AG09309 (cell line): ENCODE measurements at regions not wholly inside any gene's neighbourhood (a gene's known extent, or its start where the extent isn't known, plus 50 kb on each side); places are given as distances from the start of the nearest gene placed in this dataset.
A peak's percentile ranks its signal among the peaks of the same experiment; 100 is the strongest.
"Not testable (repeated sequence)": the region's sequence is repeated elsewhere in the genome, so short reads cannot be mapped to it uniquely, and the experiment has no call there.

Experiments
- DNase-seq: peaks from one replicate; pipeline ENCODE4 v3.0.0-alpha.2; 2010; ENCODE audit warnings: low read depth
- H3K4me3 ChIP-seq: 2 replicates; pipeline ENCODE4 v1.5.1; 2011; ENCODE audit warnings: mild to moderate bottlenecking, low read depth, low read length, moderate library complexity; ENCODE audit not compliant: control insufficient read depth
- TF ChIP-seq, protein P1 (sequence below): IDR thresholded peaks from 2 replicates; pipeline ENCODE4 v1.5.1; 2011; ENCODE audit warnings: mild to moderate bottlenecking, low read depth, low read length, inconsistent platforms; ENCODE audit not compliant: insufficient read depth, control insufficient read depth; ENCODE audit errors: missing control alignments

DNA sequence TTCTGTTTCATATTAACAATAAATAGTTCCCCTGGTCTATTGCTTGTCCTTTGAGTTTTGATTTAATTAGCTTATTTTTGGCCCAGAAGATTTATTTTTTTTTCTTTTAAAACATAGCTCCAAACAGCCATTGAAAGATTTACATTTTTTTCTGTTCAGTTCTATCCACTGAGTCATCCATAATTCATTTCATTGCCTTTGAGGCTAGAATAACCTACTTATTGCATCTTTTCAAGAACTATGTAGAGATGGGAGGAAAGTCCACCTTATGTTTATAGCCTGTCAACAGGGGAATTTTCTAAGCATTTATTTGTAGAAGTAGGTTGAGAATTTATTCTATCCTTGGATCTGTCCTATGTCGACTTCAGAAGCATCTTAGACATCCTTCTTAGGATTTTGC is 53.4 kb upstream of the CHD2 start:
- TF ChIP-seq, protein P1, sequence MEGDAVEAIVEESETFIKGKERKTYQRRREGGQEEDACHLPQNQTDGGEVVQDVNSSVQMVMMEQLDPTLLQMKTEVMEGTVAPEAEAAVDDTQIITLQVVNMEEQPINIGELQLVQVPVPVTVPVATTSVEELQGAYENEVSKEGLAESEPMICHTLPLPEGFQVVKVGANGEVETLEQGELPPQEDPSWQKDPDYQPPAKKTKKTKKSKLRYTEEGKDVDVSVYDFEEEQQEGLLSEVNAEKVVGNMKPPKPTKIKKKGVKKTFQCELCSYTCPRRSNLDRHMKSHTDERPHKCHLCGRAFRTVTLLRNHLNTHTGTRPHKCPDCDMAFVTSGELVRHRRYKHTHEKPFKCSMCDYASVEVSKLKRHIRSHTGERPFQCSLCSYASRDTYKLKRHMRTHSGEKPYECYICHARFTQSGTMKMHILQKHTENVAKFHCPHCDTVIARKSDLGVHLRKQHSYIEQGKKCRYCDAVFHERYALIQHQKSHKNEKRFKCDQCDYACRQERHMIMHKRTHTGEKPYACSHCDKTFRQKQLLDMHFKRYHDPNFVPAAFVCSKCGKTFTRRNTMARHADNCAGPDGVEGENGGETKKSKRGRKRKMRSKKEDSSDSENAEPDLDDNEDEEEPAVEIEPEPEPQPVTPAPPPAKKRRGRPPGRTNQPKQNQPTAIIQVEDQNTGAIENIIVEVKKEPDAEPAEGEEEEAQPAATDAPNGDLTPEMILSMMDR: no peak

DNA sequence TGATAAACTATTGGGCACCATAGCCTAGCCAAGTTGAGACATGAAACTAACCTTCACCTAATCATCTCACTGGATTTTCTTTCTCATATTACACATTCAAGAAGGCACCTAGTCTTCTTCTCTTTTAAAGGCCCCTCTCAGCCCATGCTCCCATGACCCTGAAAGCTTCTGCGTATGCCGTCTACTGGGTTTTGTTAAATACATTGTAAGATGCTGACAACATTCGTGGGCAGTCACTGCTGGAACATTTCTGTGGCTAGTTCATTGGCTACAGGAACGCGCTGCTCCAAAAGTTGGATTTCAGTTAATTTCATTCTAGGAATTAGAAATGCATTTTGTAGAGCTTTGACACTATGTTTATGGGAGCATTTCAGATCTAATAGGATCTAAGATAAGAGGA is 52.3 kb upstream of the CHD2 start:
- H3K4me3 ChIP-seq: no peak overlapping the region
- no peak for DNase-seq
- TF ChIP-seq, protein P1: no peak

More for the DNA sequence above, 53.4 kb upstream of the CHD2 start:
- H3K4me3 ChIP-seq: no peak overlapping the region
- DNase-seq: no peak

DNA sequence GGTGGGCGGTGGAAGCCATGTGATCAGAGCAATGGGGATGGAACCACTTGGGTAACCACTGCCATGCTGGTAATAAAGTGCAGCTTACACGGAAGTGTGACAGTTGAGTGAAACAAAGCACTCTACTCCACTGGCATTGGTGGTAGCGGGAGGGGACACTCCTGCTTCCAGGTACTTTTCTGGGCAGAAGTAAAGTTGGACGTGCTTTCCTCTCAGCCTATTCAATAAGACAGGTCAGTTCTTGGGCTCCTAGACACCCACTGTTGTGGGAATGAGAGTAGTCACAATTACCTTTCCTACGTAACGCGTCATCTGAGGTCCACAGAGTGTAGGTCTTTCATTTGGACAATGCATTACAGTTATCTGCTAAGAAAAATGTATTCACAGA is 51.7 kb upstream of the CHD2 start:
- TF ChIP-seq, protein P1: no peak
- no peak for DNase-seq
- H3K4me3 ChIP-seq: no peak overlapping the region

DNA sequence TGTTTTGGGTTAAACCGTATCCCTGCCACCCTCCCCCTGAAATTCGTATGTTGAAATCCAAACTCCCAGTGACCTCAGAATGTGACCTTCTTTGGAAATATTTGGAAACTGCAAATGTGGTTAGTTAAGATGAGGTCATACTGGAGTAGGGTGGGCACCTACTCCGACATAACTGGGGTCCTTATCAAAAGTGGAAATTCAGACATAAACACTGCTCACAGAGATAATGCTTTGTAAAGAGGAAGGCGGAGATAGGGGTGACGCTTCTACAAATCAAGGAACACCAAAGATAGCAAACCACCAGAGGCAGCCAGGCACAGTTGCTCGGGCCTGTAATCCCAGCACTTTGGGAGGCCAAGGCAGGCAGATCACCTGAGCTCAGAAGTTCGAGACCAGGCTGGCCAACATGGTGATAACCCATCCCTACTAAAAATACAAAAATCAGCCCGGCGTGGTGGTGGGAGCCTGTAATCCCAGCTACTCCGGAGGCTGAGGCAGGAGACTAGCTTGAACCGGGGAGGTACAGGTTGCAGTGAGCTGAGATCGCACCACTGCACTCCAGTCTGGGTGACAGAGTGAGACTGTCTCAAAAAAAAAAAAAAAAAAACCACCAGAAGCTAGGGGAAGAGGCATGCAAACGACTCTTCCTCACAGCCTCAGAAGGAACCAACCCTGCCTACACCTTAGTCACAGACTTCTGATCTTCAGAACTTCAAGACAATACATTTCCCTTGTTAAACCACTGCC is 51.1 kb upstream of the CHD2 start:
- DNase-seq: peak; percentile 53
- TF ChIP-seq, protein P1: no peak
- H3K4me3 ChIP-seq: no peak overlapping the region

DNA sequence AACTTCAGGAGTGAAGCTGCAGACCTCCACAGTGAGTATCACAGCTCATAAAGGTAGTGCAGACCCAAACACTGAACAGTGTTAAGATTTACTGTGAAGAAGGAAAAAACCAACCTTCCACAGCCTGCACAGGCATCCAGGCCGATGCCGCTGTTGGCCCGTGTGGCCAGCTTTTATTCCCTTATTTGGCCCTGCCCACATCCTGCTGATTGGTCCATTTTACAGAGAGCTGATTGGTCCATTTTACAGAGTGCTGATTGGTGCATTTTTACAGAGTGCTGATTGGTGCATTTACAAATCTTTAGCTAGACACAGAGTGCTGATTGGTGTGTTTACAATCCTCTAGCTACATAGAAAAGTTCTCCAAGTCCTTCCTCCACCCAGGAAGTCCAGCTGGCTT is 49.9 kb upstream of the CHD2 start:
- DNase-seq, H3K4me3 ChIP-seq: not testable (repeated sequence)
